Suprapubic skin (tissue), 4 donors: ENCODE measurements at regions not wholly inside any gene's neighbourhood (a gene's known extent, or its start where the extent isn't known, plus 50 kb on each side); places are given as distances from the start of the nearest gene placed in this dataset.
"Not testable (repeated sequence)": the region's sequence is repeated elsewhere in the genome, so short reads cannot be mapped to it uniquely, and the experiment has no call there.

Source experiments
- DNase-seq, 2 donors: peaks; one replicate each; pipeline ENCODE4 v3.0.0-alpha.2; 2019; ENCODE audit warnings: low spot score in 2 of 2
- H3K27ac ChIP-seq: fragments of 200-600 bp; sonication (generic); one replicate; pipeline ENCODE4 v1.5.1; 2019
- H3K27me3 ChIP-seq: fragments of 200-600 bp; sonication (generic); one replicate; pipeline ENCODE4 v1.5.1; 2019
- H3K36me3 ChIP-seq: fragments of 200-600 bp; sonication (generic); one replicate; pipeline ENCODE4 v1.5.1; 2019
- H3K4me1 ChIP-seq: fragments of 200-600 bp; sonication (generic); one replicate; pipeline ENCODE4 v1.5.1; 2019
- H3K4me3 ChIP-seq: fragments of 200-600 bp; sonication (generic); one replicate; pipeline ENCODE4 v1.5.1; 2019; ENCODE audit warnings: mild to moderate bottlenecking
- H3K9me3 ChIP-seq: fragments of 200-600 bp; sonication (generic); one replicate; pipeline ENCODE4 v1.5.1; 2019
- CTCF ChIP-seq, 2 donors: fragments of 200-600 bp in 1 of 2; fragments of 450-650 bp in 1 of 2; sonication (generic) in 1 of 2; IDR thresholded peaks; one replicate each; pipeline ENCODE4 v1.5.1; 2016 to 2019; ENCODE audit warnings: antibody characterized with exemption in 2 of 2, mild to moderate bottlenecking in 1 of 2, moderate library complexity in 1 of 2
- EP300 ChIP-seq: sonication (generic); formaldehyde crosslinking; IDR thresholded peaks from one replicate; pipeline ENCODE4 v1.6.1; 2017; ENCODE audit warnings: antibody characterized with exemption
- POLR2A ChIP-seq, 2 donors: fragments of 450-650 bp; IDR thresholded peaks; one replicate each; pipeline ENCODE4 v1.6.1; 2017; ENCODE audit warnings: antibody characterized with exemption in 2 of 2, mild to moderate bottlenecking in 2 of 2, moderate library complexity in 2 of 2
- POLR2AphosphoS5 ChIP-seq, 3 donors: sonication (generic); formaldehyde crosslinking; IDR thresholded peaks; one replicate each; pipeline ENCODE4 v1.6.1; 2017; ENCODE audit warnings: antibody characterized with exemption in 3 of 3
- WGBS: methylation state at CpG from one replicate; pipeline ENCODE4 v1.1.5; 2018; 5-methylcytosine and 5-hydroxymethylcytosine counted together

- no peaks in the 10 kb centered on the region for H3K27me3 ChIP-seq
- no peaks in the 10 kb centered on the region for H3K4me1 ChIP-seq
- TF ChIP-seq CTCF (IDR thresholded peaks at IDR 0.05) (no peak), EP300 (no peak), POLR2A (IDR thresholded peaks at IDR 0.05) (no peak), POLR2AphosphoS5 (IDR thresholded peaks at IDR 0.05) (no peak)
- WGBS, result 75% methylated on average over 2 of the region's 2 CpGs
- H3K9me3 ChIP-seq, result no peaks in the 10 kb centered on the region
- no peaks in the 10 kb centered on the region for H3K36me3 ChIP-seq
- H3K27ac ChIP-seq, result no peak overlapping the region
- no peak for DNase-seq
- no peak overlapping the region for H3K4me3 ChIP-seq
Measured at GRCh38 chr2:48088994-48089393, 182.7 kb upstream of the FBXO11 start.

GRCh38 chr2:48089644-48090043 lies 183.3 kb upstream of the FBXO11 start:
- WGBS, result 47% methylated on average over 1 of the region's 1 CpG
- H3K9me3 ChIP-seq, result no peaks in the 10 kb centered on the region
- DNase-seq, result no peak

GRCh38 chr2:48092846-48093803 lies 186.8 kb upstream of the FBXO11 start:
- Histone ChIP-seq H3K9me3 (no peaks in the 10 kb centered on the region), H3K4me3 (no peak overlapping the region), H3K27me3 (no peaks in the 10 kb centered on the region), H3K36me3 (no peaks in the 10 kb centered on the region), H3K27ac (no peak overlapping the region), H3K4me1 (no peaks in the 10 kb centered on the region)
- no peak for TF ChIP-seq CTCF (IDR thresholded peaks at IDR 0.05)
- TF ChIP-seq POLR2AphosphoS5 (IDR thresholded peaks at IDR 0.05), result no peak
- TF ChIP-seq EP300, result no peak
- TF ChIP-seq POLR2A (IDR thresholded peaks at IDR 0.05), result no peak
- WGBS, result 84% methylated on average over 4 of the region's 4 CpGs
- no peak for DNase-seq

More at GRCh38 chr2:48089644-48090043, 183.3 kb upstream of the FBXO11 start:
- Histone ChIP-seq H3K36me3 (no peaks in the 10 kb centered on the region), H3K27me3 (no peaks in the 10 kb centered on the region), H3K4me3 (no peak overlapping the region), H3K4me1 (no peaks in the 10 kb centered on the region), H3K27ac (no peak overlapping the region)
- no peak for TF ChIP-seq EP300
- TF ChIP-seq POLR2A (IDR thresholded peaks at IDR 0.05), result no peak
- TF ChIP-seq CTCF (IDR thresholded peaks at IDR 0.05), result no peak
- no peak for TF ChIP-seq POLR2AphosphoS5 (IDR thresholded peaks at IDR 0.05)

- not testable (repeated sequence) for DNase-seq, H3K27me3 ChIP-seq, H3K27ac ChIP-seq, H3K4me1 ChIP-seq, H3K4me3 ChIP-seq, H3K36me3 ChIP-seq, H3K9me3 ChIP-seq
- 71% methylated on average over 1 of the region's 1 CpG for WGBS
Measured at GRCh38 chr2:48096765-48097164, 190.5 kb upstream of the FBXO11 start.

GRCh38 chr2:48098539-48098938 lies 192.2 kb upstream of the FBXO11 start:
- Histone ChIP-seq H3K27ac (no peak overlapping the region), H3K4me3 (no peak overlapping the region), H3K9me3 (peaks cover 4% of the 10 kb centered on the region), H3K27me3 (no peaks in the 10 kb centered on the region), H3K4me1 (no peaks in the 10 kb centered on the region), H3K36me3 (no peaks in the 10 kb centered on the region)
- WGBS, result 88% methylated on average over 1 of the region's 1 CpG
- no peak for DNase-seq
- TF ChIP-seq POLR2A (IDR thresholded peaks at IDR 0.05) (no peak), EP300 (no peak), POLR2AphosphoS5 (IDR thresholded peaks at IDR 0.05) (no peak), CTCF (IDR thresholded peaks at IDR 0.05) (no peak)
